NCI-H2171 treated with DMSO at 0.1 percent for 48 hours (cell line): ENCODE measurements at regions not wholly inside any gene's neighbourhood (a gene's known extent, or its start where the extent isn't known, plus 50 kb on each side); places are given as distances from the start of the nearest gene placed in this dataset.

ENCODE experiments used
- DNase-seq: peaks from one replicate; lab custom pipeline; 2025; lab: John Stamatoyannopoulos, UW

- no peak for DNase-seq
Observed at GRCh38 chr1:234884701-234885100, 243.9 kb downstream of the TOMM20 start.

- DNase-seq, result no peak
Observed at GRCh38 chr1:234884006-234884405, 244.6 kb downstream of the TOMM20 start.

- DNase-seq, result no peak
Observed at GRCh38 chr1:234882898-234883297, 245.7 kb downstream of the TOMM20 start.

- no peak for DNase-seq
Observed at GRCh38 chr1:234881893-234882771, 246.5 kb downstream of the TOMM20 start.

- DNase-seq, result no peak
Observed at GRCh38 chr1:234879147-234880080, 249.2 kb downstream of the TOMM20 start.

GRCh38 chr1:234878288-234878687, 250.3 kb downstream of the TOMM20 start:
- no peak for DNase-seq

- DNase-seq, result no peak
Observed at GRCh38 chr1:234877761-234878160, 250.9 kb downstream of the TOMM20 start.

GRCh38 chr1:234875953-234876855, 252.4 kb downstream of the TOMM20 start:
- DNase-seq, result no peak

- no peak for DNase-seq
Observed at GRCh38 chr1:234875328-234875952, 253.2 kb downstream of the TOMM20 start.

GRCh38 chr1:234874291-234875288, 254.0 kb downstream of the TOMM20 start:
- DNase-seq, result no peak

GRCh38 chr1:234871710-234872271, 256.8 kb downstream of the TOMM20 start:
- DNase-seq, result no peak

- DNase-seq, result no peak
Observed at GRCh38 chr1:234871039-234871709, 257.5 kb downstream of the TOMM20 start.

GRCh38 chr1:234870020-234870981, 258.3 kb downstream of the TOMM20 start:
- peak; percentile 94 for DNase-seq

GRCh38 chr1:234869182-234870019, 259.2 kb downstream of the TOMM20 start:
- peak; percentile 24 for DNase-seq

GRCh38 chr1:234868296-234869147, 258.5 kb upstream of the IRF2BP2 start:
- DNase-seq, result no peak
